SK-N-SH treated with all-trans-retinoic acid at 6 μM for 48 hours (cell line): ENCODE measurements at regions not wholly inside any gene's neighbourhood (a gene's known extent, or its start where the extent isn't known, plus 50 kb on each side); places are given as distances from the start of the nearest gene placed in this dataset.

Source experiments
- ATAC-seq: fragments of 200-7000 bp; cut with Tn5 transposase; 3 replicates; pipeline ENCODE4 v1.9.1; 2020; ENCODE audit warnings: mild to moderate bottlenecking, moderate library complexity
- BACH2 ChIP-seq: fragments of 250-450 bp; sonication (Bioruptor Pico); IDR thresholded peaks from 2 replicates; pipeline ENCODE4 v1.9.0; 2021; ENCODE audit warnings: mild to moderate bottlenecking, borderline replicate concordance
- CSDC2 ChIP-seq: fragments of 250-450 bp; sonication (Bioruptor Pico); IDR thresholded peaks from 2 replicates; pipeline ENCODE4 v1.5.0; 2020; ENCODE audit warnings: mild to moderate bottlenecking, moderate library complexity
- ESRRG ChIP-seq: fragments of 250-450 bp; sonication (Bioruptor Pico); IDR thresholded peaks from 2 replicates; pipeline ENCODE4 v1.6.1; 2021; ENCODE audit warnings: mild to moderate bottlenecking
- GLIS3 ChIP-seq: fragments of 250-450 bp; sonication (Bioruptor Pico); IDR thresholded peaks from 2 replicates; pipeline ENCODE4 v1.5.0; 2020; ENCODE audit warnings: mild to moderate bottlenecking, moderate library complexity
- OSR1 ChIP-seq: fragments of 250-450 bp; sonication (Bioruptor Pico); IDR thresholded peaks from 2 replicates; pipeline ENCODE4 v1.8.0; 2022; ENCODE audit warnings: moderate library complexity, mild to moderate bottlenecking, inconsistent platforms
- PPARA ChIP-seq: fragments of 250-450 bp; sonication (Bioruptor Pico); IDR thresholded peaks from 2 replicates; pipeline ENCODE4 v1.5.0; 2020; ENCODE audit warnings: mild to moderate bottlenecking, borderline replicate concordance
- RARB ChIP-seq: fragments of 250-450 bp; sonication (Bioruptor Pico); IDR thresholded peaks from 2 replicates; pipeline ENCODE4 v1.8.0; 2021; ENCODE audit warnings: mild to moderate bottlenecking, moderate library complexity
- TOX ChIP-seq: fragments of 250-450 bp; sonication (Bioruptor Pico); IDR thresholded peaks from 2 replicates; pipeline ENCODE4 v1.8.0; 2021; ENCODE audit warnings: mild to moderate bottlenecking, moderate library complexity, borderline replicate concordance
- ZC3H10 ChIP-seq: fragments of 250-450 bp; sonication (Bioruptor Pico); IDR thresholded peaks from 2 replicates; pipeline ENCODE4 v1.5.1; 2021; ENCODE audit warnings: mild to moderate bottlenecking, moderate library complexity
- ZFP30 ChIP-seq: fragments of 450-650 bp; formaldehyde crosslinking; IDR thresholded peaks from 2 replicates; pipeline ENCODE4 v1.5.0; 2022; ENCODE audit warnings: mild to moderate bottlenecking, moderate library complexity
- ZNF565 ChIP-seq: fragments of 450-650 bp; formaldehyde crosslinking; conservative IDR thresholded peaks from 2 replicates; pipeline ENCODE4 v1.5.0; 2020; ENCODE audit warnings: low read depth, mild to moderate bottlenecking, moderate library complexity
- ZNF8 ChIP-seq: fragments of 450-650 bp; formaldehyde crosslinking; IDR thresholded peaks from 2 replicates; pipeline ENCODE4 v1.5.0; 2020; ENCODE audit warnings: mild to moderate bottlenecking, moderate library complexity
- TF ChIP-seq, protein P1 (sequence below): fragments of 250-450 bp; sonication (Bioruptor Pico); IDR thresholded peaks from 2 replicates; pipeline ENCODE4 v1.5.1; 2020; ENCODE audit warnings: low read depth, mild to moderate bottlenecking, moderate library complexity
- TF ChIP-seq, protein P2 (sequence below): fragments of 250-450 bp; sonication (Bioruptor Pico); IDR thresholded peaks from 2 replicates; pipeline ENCODE4 v1.5.0; 2020; ENCODE audit warnings: mild to moderate bottlenecking, moderate library complexity
- TF ChIP-seq, protein P3 (sequence below): fragments of 250-450 bp; sonication (Bioruptor Pico); IDR thresholded peaks from 2 replicates; pipeline ENCODE4 v1.8.0; 2021; ENCODE audit warnings: low read depth, mild to moderate bottlenecking, moderate library complexity, borderline replicate concordance
- TF ChIP-seq, protein P4 (sequence below): fragments of 250-450 bp; sonication (Bioruptor Pico); IDR thresholded peaks from 2 replicates; pipeline ENCODE4 v1.5.1; 2021; ENCODE audit warnings: mild to moderate bottlenecking, moderate library complexity
- TF ChIP-seq, protein P5 (sequence below): fragments of 250-450 bp; sonication (Bioruptor Pico); IDR thresholded peaks from 2 replicates; pipeline ENCODE4 v1.8.0; 2020; ENCODE audit warnings: mild to moderate bottlenecking, moderate library complexity, borderline replicate concordance

DNA sequence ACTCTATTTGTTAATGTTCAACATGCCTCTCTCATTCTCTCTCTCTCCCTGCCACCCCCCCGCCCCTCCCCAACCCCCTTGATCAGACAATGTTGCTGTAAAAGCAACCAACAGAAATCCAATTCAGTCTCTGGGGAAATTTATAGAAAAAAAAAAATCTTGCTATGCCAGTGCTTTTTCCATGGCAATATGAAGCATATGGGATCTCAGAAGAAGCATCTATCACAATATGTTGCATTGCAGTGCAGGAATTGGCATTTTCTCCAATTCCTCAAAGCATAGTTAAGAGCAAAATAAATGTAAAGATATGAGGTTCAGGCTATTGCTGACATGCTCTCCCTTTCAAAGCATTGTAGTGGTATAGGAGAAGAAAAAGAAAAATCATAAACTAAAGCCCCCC is 90.9 kb upstream of the LDB2 start (continued):
- TF ChIP-seq, protein P1, sequence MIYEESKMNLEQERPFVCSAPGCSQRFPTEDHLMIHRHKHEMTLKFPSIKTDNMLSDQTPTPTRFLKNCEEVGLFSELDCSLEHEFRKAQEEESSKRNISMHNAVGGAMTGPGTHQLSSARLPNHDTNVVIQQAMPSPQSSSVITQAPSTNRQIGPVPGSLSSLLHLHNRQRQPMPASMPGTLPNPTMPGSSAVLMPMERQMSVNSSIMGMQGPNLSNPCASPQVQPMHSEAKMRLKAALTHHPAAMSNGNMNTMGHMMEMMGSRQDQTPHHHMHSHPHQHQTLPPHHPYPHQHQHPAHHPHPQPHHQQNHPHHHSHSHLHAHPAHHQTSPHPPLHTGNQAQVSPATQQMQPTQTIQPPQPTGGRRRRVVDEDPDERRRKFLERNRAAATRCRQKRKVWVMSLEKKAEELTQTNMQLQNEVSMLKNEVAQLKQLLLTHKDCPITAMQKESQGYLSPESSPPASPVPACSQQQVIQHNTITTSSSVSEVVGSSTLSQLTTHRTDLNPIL (CRISPR knock-in tag) = no peak
- TF ChIP-seq OSR1 = no peak
- TF ChIP-seq, protein P2, sequence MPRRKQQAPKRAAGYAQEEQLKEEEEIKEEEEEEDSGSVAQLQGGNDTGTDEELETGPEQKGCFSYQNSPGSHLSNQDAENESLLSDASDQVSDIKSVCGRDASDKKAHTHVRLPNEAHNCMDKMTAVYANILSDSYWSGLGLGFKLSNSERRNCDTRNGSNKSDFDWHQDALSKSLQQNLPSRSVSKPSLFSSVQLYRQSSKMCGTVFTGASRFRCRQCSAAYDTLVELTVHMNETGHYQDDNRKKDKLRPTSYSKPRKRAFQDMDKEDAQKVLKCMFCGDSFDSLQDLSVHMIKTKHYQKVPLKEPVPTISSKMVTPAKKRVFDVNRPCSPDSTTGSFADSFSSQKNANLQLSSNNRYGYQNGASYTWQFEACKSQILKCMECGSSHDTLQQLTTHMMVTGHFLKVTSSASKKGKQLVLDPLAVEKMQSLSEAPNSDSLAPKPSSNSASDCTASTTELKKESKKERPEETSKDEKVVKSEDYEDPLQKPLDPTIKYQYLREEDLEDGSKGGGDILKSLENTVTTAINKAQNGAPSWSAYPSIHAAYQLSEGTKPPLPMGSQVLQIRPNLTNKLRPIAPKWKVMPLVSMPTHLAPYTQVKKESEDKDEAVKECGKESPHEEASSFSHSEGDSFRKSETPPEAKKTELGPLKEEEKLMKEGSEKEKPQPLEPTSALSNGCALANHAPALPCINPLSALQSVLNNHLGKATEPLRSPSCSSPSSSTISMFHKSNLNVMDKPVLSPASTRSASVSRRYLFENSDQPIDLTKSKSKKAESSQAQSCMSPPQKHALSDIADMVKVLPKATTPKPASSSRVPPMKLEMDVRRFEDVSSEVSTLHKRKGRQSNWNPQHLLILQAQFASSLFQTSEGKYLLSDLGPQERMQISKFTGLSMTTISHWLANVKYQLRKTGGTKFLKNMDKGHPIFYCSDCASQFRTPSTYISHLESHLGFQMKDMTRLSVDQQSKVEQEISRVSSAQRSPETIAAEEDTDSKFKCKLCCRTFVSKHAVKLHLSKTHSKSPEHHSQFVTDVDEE (CRISPR knock-in tag) = no peak
- TF ChIP-seq, all 23 proteins: peak for 0

DNA sequence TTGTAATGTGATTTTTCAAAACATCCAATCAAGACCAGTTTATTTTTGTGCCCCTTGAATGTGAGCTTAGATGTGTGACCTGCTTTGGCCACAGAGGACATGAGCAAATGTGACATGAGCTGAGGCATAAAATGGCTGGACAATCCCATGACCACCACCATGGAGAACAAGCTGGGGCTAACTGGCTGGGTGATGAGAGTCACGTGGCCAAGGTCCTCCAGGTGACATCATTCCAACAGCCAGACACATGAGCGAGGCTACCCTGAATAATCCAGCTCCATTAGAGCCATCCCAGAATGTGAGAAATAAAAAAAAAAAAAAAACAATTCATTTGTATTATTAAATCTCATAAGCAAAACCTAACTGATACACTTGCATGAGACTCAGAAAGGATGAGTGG is 90.4 kb upstream of the LDB2 start:
- no peak for TF ChIP-seq ESRRG (CRISPR knock-in tag)
- no peak for TF ChIP-seq PPARA (CRISPR knock-in tag)
- TF ChIP-seq, all 23 proteins: peak for 0
- no peak for ATAC-seq

DNA sequence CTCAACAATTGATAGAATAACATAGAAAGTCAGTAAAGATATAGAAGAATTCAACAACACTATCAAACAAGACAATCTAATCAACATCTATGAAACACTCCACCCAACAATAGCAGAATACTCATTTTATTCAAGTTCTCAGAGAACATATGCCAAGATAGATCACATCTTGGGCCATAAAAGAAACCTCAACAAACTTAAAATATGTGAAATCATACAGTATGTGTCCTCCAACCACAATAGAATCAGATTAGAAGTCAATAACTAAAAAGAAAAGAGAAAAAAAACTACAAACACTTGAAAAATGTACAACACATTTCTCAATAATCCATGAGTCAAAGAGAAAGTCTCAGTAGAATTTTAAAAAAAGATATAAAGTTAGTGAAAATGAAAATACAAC is 78.6 kb upstream of the LDB2 start:
- TF ChIP-seq, protein P2 (CRISPR knock-in tag) = no peak
- TF ChIP-seq BACH2 (CRISPR knock-in tag) = no peak
- no peak for TF ChIP-seq OSR1
- TF ChIP-seq ZNF565 (CRISPR knock-in tag) = no peak
- TF ChIP-seq, protein P3, sequence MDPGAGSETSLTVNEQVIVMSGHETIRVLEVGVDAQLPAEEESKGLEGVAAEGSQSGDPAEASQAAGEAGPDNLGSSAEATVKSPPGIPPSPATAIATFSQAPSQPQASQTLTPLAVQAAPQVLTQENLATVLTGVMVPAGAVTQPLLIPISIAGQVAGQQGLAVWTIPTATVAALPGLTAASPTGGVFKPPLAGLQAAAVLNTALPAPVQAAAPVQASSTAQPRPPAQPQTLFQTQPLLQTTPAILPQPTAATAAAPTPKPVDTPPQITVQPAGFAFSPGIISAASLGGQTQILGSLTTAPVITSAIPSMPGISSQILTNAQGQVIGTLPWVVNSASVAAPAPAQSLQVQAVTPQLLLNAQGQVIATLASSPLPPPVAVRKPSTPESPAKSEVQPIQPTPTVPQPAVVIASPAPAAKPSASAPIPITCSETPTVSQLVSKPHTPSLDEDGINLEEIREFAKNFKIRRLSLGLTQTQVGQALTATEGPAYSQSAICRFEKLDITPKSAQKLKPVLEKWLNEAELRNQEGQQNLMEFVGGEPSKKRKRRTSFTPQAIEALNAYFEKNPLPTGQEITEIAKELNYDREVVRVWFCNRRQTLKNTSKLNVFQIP (CRISPR knock-in tag) = no peak
- TF ChIP-seq ZFP30 (CRISPR knock-in tag) = no peak
- no peak for TF ChIP-seq CSDC2 (CRISPR knock-in tag)
- TF ChIP-seq, protein P4, sequence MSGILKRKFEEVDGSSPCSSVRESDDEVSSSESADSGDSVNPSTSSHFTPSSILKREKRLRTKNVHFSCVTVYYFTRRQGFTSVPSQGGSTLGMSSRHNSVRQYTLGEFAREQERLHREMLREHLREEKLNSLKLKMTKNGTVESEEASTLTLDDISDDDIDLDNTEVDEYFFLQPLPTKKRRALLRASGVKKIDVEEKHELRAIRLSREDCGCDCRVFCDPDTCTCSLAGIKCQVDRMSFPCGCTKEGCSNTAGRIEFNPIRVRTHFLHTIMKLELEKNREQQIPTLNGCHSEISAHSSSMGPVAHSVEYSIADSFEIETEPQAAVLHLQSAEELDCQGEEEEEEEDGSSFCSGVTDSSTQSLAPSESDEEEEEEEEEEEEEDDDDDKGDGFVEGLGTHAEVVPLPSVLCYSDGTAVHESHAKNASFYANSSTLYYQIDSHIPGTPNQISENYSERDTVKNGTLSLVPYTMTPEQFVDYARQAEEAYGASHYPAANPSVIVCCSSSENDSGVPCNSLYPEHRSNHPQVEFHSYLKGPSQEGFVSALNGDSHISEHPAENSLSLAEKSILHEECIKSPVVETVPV (CRISPR knock-in tag) = no peak
- TF ChIP-seq, protein P5, sequence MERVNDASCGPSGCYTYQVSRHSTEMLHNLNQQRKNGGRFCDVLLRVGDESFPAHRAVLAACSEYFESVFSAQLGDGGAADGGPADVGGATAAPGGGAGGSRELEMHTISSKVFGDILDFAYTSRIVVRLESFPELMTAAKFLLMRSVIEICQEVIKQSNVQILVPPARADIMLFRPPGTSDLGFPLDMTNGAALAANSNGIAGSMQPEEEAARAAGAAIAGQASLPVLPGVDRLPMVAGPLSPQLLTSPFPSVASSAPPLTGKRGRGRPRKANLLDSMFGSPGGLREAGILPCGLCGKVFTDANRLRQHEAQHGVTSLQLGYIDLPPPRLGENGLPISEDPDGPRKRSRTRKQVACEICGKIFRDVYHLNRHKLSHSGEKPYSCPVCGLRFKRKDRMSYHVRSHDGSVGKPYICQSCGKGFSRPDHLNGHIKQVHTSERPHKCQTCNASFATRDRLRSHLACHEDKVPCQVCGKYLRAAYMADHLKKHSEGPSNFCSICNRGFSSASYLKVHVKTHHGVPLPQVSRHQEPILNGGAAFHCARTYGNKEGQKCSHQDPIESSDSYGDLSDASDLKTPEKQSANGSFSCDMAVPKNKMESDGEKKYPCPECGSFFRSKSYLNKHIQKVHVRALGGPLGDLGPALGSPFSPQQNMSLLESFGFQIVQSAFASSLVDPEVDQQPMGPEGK (CRISPR knock-in tag) = no peak
- no peak for TF ChIP-seq TOX (CRISPR knock-in tag)
- no peak for TF ChIP-seq PPARA (CRISPR knock-in tag)
- no peak for TF ChIP-seq RARB
- no peak for TF ChIP-seq GLIS3 (CRISPR knock-in tag)
- TF ChIP-seq ZC3H10 (CRISPR knock-in tag) = no peak
- no peak for TF ChIP-seq ZNF8 (CRISPR knock-in tag)
- TF ChIP-seq, all 23 proteins: peak for 0
- no peak for ATAC-seq
